Liver (tissue), 3 donors: ENCODE measurements at regions not wholly inside any gene's neighbourhood (a gene's known extent, or its start where the extent isn't known, plus 50 kb on each side); places are given as distances from the start of the nearest gene placed in this dataset.

ENCODE experiments used
- ATF3 ChIP-seq: IDR thresholded peaks from 2 replicates; pipeline ENCODE4 v1.6.1; 2016; ENCODE audit warnings: antibody characterized with exemption
- CTCF ChIP-seq: fragments of 150-350 bp; IDR thresholded peaks from 2 replicates; pipeline ENCODE4 v1.5.1; 2017; ENCODE audit warnings: improper control_type of control experiment, low read depth, low read length; ENCODE audit not compliant: missing input control
- FOXA2 ChIP-seq: IDR thresholded peaks from 2 replicates; pipeline ENCODE4 v1.6.1; 2016; ENCODE audit warnings: antibody characterized with exemption
- GABPA ChIP-seq, 2 donors: IDR thresholded peaks in 1 of 2; conservative IDR thresholded peaks in 1 of 2; 2 replicates each; pipeline ENCODE4 v1.6.1; 2016; ENCODE audit warnings: antibody characterized with exemption in 2 of 2, mild to moderate bottlenecking in 1 of 2, moderate library complexity in 1 of 2
- HNF4G ChIP-seq: IDR thresholded peaks from 2 replicates; pipeline ENCODE4 v1.6.1; 2016; ENCODE audit warnings: antibody characterized with exemption
- JUND ChIP-seq, 2 donors: IDR thresholded peaks; 2 replicates each; pipeline ENCODE4 v1.6.1; 2016; ENCODE audit warnings: antibody characterized with exemption in 2 of 2
- MAX ChIP-seq: IDR thresholded peaks from 2 replicates; pipeline ENCODE4 v1.6.1; 2016; ENCODE audit warnings: antibody characterized with exemption
- RAD21 ChIP-seq, 2 donors: IDR thresholded peaks; 2 replicates each; pipeline ENCODE4 v1.6.1; 2016; ENCODE audit warnings: antibody characterized with exemption in 2 of 2, mild to moderate bottlenecking in 2 of 2
- REST ChIP-seq: IDR thresholded peaks from 2 replicates; pipeline ENCODE4 v1.6.1; 2016; ENCODE audit warnings: antibody characterized with exemption, mild to moderate bottlenecking
- TAF1 ChIP-seq: conservative IDR thresholded peaks from 2 replicates; pipeline ENCODE4 v1.6.1; 2016; ENCODE audit warnings: antibody characterized with exemption, mild to moderate bottlenecking
- YY1 ChIP-seq: IDR thresholded peaks from 2 replicates; pipeline ENCODE4 v1.6.1; 2016; ENCODE audit warnings: antibody characterized with exemption, mild to moderate bottlenecking
- ZBTB33 ChIP-seq: IDR thresholded peaks from 2 replicates; pipeline ENCODE4 v1.6.1; 2016; ENCODE audit warnings: antibody characterized with exemption
- donor health status: healthy.
- donor health status: healthy.

GRCh38 chr5:5006548-5006947 is 133.6 kb upstream of the ADAMTS16 start:
- no peak for TF ChIP-seq CTCF
- no peak for TF ChIP-seq YY1
- TF ChIP-seq ZBTB33: no peak
- no peak for TF ChIP-seq MAX
- no peak for TF ChIP-seq TAF1
- TF ChIP-seq JUND (IDR thresholded peaks at IDR 0.05): no peak
- TF ChIP-seq HNF4G: no peak
- no peak for TF ChIP-seq RAD21 (IDR thresholded peaks at IDR 0.05)
- TF ChIP-seq REST: no peak
- TF ChIP-seq FOXA2: no peak
- TF ChIP-seq ATF3: no peak
- TF ChIP-seq GABPA (IDR thresholded peaks at IDR 0.05 in 1 of 2, conservative IDR thresholded peaks at IDR 0.05 in 1 of 2): no peak
